Neutrophil (primary cell): ENCODE measurements at regions not wholly inside any gene's neighbourhood (a gene's known extent, or its start where the extent isn't known, plus 50 kb on each side); places are given as distances from the start of the nearest gene placed in this dataset.

ENCODE experiments used
- H3K27ac ChIP-seq: fragments of 200-600 bp; sonication (generic); 2 replicates; pipeline ENCODE4 v1.5.1; 2016; ENCODE audit warnings: mild to moderate bottlenecking, moderate library complexity
- H3K27me3 ChIP-seq: fragments of 200-600 bp; sonication (generic); 2 replicates; pipeline ENCODE4 v1.6.0; 2016; ENCODE audit warnings: mild to moderate bottlenecking
- H3K36me3 ChIP-seq: fragments of 200-600 bp; sonication (generic); 2 replicates; pipeline ENCODE4 v1.5.1; 2017
- H3K4me1 ChIP-seq, 2 experiments: fragments of 200-600 bp in 1 of 2; sonication (generic) in 1 of 2; 1 replicate in 1 of 2; 2 replicates in 1 of 2; pipeline versions ENCODE4 v1.5.1 to v1.6.1; 2013 to 2016; ENCODE audit warnings: low read depth in 1 of 2, low read length in 1 of 2, mild to moderate bottlenecking in 1 of 2, moderate library complexity in 1 of 2; ENCODE audit not compliant: control insufficient read depth in 1 of 2, insufficient read depth in 1 of 2
- H3K4me3 ChIP-seq, 2 experiments: fragments of 200-600 bp in 1 of 2; sonication (generic) in 1 of 2; 1 replicate in 1 of 2; 2 replicates in 1 of 2; pipeline ENCODE4 v1.5.1; 2013 to 2016; ENCODE audit warnings: low read depth in 1 of 2, low read length in 1 of 2, mild to moderate bottlenecking in 1 of 2, moderate library complexity in 1 of 2
- H3K9me3 ChIP-seq: fragments of 200-600 bp; sonication (generic); 2 replicates; pipeline ENCODE4 v1.5.1; 2016
- CTCF ChIP-seq: fragments of 200-600 bp; sonication (generic); IDR thresholded peaks from 2 replicates; pipeline ENCODE4 v1.5.1; 2016; ENCODE audit warnings: antibody characterized with exemption

GRCh38 chr9:107960916-107961315 lies 471.3 kb upstream of the KLF4 start:
- Histone ChIP-seq H3K4me1 (peaks cover 0 to 18% of the 10 kb centered on the region in 2 experiments), H3K4me3 (no peak overlapping the region), H3K9me3 (no peaks in the 10 kb centered on the region), H3K36me3 (no peaks in the 10 kb centered on the region), H3K27ac (no peak overlapping the region), H3K27me3 (peaks cover 6% of the 10 kb centered on the region)
- no peak for TF ChIP-seq CTCF

- Histone ChIP-seq H3K4me3 (no peak overlapping the region), H3K27ac (peak overlapping the region; percentile 47), H3K4me1 (peaks cover 16 to 31% of the 10 kb centered on the region in 2 experiments), H3K36me3 (no peaks in the 10 kb centered on the region), H3K9me3 (no peaks in the 10 kb centered on the region), H3K27me3 (no peaks in the 10 kb centered on the region)
- no peak for TF ChIP-seq CTCF
Observed at GRCh38 chr9:107954312-107954711, 464.7 kb upstream of the KLF4 start.

GRCh38 chr9:107953556-107954125 lies 464.1 kb upstream of the KLF4 start:
- H3K27me3 ChIP-seq, result no peaks in the 10 kb centered on the region
- H3K9me3 ChIP-seq, result no peaks in the 10 kb centered on the region
- no peak overlapping the region for H3K4me3 ChIP-seq
- no peak for TF ChIP-seq CTCF
- no peak overlapping the region for H3K27ac ChIP-seq
- no peaks in the 10 kb centered on the region for H3K36me3 ChIP-seq
- H3K4me1 ChIP-seq, result peaks cover 20 to 29% of the 10 kb centered on the region in 2 experiments

- H3K9me3 ChIP-seq, result no peaks in the 10 kb centered on the region
- peaks cover 20 to 29% of the 10 kb centered on the region in 2 experiments for H3K4me1 ChIP-seq
- H3K27ac ChIP-seq, result no peak overlapping the region
- TF ChIP-seq CTCF, result no peak
- no peak overlapping the region for H3K4me3 ChIP-seq
- H3K27me3 ChIP-seq, result no peaks in the 10 kb centered on the region
- no peaks in the 10 kb centered on the region for H3K36me3 ChIP-seq
Observed at GRCh38 chr9:107952773-107953172, 463.2 kb upstream of the KLF4 start.

GRCh38 chr9:107951511-107951910 lies 461.9 kb upstream of the KLF4 start:
- no peak overlapping the region for H3K27ac ChIP-seq
- H3K4me3 ChIP-seq, result no peak overlapping the region
- H3K9me3 ChIP-seq, result no peaks in the 10 kb centered on the region
- H3K4me1 ChIP-seq, result peaks cover 20 to 29% of the 10 kb centered on the region in 2 experiments
- H3K27me3 ChIP-seq, result no peaks in the 10 kb centered on the region
- H3K36me3 ChIP-seq, result no peaks in the 10 kb centered on the region
- no peak for TF ChIP-seq CTCF
